ENCODE measurements at regions not wholly inside any gene's neighbourhood (a gene's known extent, or its start where the extent isn't known, plus 50 kb on each side); places are given as distances from the start of the nearest gene placed in this dataset.

DNA sequence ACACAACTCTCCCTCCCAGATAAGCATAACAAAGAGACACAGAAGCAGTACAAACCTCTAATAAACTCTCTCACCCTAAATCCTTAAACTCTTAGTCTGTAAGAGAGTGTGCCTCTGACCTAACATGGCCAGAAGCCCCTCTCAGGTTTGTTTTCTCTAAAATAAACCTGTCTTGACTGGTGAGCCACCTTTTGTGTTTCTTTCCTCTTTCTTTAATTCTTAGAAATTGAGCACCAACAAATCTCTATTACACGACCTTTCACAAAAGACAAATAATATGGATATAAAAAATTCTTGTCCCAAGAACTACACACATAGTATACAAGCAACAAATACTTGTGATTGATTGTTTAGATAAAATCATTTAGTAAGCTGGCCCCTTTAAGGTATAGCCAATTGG is 573.7 kb downstream of the EPHA5 start:
- TF ChIP-seq CTCF (IDR thresholded peaks at IDR 0.05; ENCODE audit: insufficient read depth, low read length): no peak
- no peak for TF ChIP-seq SPI1 (IDR thresholded peaks at IDR 0.05; ENCODE audit: borderline replicate concordance, low read depth)
- TF ChIP-seq POLR2AphosphoS5 (IDR thresholded peaks at IDR 0.05; ENCODE audit: low read depth): no peak
